ENCODE measurements at regions not wholly inside any gene's neighbourhood (a gene's known extent, or its start where the extent isn't known, plus 50 kb on each side); places are given as distances from the start of the nearest gene placed in this dataset.

DNA sequence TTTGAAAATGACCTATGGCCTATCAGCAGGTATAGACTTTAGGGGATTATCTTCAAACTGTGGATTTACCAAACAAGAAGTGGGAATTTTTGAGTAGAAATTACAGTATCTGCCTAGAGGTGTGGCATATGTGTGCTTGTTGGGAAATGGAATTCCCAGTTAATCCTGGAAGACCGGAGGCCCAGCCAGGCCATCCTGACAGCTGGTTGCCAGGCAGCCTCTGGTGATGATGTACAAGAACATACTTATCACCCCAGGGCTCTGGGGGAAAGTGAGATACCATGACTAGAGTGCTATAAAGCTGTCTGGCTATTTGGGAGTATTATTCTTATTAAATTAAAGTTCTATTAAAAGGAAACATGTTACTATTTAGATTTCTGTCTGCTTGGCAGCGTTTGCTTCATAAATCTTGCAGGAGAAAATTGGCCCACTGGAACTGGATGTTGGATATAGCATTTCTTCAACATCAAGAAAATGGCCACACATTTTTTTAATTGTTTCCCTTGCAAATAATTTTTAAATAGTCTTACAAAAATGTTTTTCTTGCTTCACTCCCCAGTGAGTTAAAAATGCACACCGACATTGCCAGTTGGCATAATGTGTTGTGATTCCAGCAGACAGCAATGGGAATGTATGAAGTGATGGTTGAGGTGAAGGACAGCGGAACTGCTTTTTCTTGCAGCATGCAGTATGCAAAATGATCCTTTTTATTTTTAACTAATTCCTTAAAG, 187.8 kb downstream of the MYLK4 start:
- DNase-seq = no peak

DNA sequence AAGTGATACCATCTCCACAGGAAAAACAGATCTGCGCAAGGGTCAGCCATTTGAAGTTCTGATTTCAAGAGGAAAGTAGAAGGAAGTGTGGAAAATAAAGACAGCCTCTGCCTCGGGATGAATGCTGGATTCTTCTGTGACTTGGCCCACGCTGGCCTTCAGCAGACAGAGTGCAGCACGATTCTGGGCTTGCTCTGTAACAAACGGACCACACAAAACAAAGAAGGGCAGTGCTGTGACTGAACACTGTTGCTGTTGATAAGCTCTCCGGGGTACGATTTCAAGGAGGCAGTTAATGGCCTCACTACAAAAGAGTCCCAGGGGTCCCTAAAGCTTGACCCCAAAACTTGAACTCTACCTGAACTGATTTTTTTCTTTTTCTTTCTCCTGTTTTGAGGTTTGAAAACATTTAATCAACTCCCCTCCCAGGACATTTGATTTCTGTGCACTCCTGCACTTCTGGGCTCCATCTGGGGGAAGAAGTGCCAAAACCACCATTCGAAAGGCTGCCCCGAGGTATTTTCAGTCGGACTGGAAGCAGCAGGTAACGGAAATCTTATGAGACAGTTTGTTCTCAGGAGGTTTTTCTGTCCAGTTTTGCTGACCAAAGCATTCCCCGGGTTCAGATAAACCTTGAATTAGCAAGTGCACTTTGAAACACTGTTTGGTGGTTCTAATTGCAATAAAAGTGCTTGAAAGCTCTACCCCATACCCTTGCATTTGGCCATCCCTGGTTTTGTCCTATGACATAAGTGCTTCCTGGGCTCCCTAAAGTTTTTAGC, 189.6 kb downstream of the MYLK4 start:
- no peak for DNase-seq

DNA sequence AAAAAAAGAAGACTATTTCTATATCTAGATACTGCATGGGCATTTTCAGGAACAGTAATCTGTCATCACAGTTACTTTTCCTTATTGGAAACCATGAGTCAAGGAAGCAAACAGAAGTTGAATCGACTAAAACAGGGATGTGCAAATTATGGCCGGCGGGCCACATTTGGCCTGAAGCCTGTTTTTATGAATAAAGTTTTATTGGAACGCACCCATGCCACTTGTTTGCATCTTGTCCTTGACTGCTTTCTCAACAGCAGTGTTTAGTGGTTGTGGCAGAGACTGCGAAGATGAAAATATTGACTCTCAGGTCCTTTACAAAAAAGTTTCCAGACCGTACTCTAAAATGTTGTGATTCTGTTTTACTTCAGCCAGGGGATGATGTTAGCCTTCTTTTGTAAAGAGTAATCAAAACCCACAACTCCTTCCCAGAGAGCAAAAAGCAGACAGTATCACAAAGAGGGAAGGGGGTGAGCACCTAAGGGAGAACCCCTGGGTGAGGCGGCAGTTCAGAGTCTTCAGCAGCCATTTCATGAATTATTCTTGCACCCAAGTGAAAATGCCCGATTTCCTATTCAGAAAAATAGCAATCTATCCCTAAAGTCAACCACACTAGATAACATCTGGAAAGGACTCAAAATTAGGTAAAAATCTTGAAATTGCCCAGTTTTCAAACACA, 190.4 kb downstream of the MYLK4 start:
- DNase-seq = no peak

DNA sequence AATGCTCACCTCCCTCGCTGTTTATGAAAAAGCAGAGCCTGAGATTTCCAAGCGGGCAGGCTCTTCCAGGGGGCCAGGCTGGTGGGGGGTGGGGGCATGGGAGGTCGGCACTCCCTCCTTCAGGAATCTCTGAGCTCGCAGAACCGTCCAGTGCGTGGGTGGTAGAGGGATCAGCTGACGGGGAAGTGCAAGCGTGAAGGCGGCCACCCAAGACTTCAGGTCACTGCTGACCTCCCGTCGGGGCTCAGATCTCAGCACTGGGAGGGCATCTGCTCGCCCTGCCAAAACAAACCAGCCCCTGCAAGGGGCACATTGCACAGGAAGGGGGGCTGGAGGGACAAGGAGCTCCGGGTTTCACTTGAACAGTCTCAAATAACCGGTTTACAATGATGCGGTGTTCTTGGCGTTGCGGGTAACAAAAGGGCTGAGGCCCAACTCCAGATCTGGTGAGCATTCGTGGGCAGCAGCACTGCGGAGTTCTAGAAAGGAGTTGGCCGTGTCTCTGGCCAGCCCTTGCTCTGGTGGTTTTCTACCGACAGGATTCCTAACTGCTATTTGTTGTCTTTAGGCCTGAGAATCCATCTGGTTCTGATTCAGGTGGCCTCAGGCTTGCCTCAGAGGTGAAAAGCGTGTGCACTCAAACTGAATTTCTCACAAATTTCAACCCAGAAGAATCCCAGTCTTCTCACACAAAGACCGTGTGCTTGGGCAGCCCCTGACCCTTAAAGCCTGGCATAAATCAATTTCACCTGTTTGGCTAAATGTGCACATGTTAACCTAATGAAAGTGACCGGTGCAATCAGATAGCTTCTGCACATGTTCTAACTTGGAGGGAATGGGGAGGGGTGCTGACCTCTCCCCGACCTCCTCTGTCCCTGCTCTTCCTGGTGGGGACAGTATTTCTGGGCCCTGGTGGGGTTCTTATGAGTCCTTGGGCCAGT, 191.6 kb downstream of the MYLK4 start:
- DNase-seq = no peak

DNA sequence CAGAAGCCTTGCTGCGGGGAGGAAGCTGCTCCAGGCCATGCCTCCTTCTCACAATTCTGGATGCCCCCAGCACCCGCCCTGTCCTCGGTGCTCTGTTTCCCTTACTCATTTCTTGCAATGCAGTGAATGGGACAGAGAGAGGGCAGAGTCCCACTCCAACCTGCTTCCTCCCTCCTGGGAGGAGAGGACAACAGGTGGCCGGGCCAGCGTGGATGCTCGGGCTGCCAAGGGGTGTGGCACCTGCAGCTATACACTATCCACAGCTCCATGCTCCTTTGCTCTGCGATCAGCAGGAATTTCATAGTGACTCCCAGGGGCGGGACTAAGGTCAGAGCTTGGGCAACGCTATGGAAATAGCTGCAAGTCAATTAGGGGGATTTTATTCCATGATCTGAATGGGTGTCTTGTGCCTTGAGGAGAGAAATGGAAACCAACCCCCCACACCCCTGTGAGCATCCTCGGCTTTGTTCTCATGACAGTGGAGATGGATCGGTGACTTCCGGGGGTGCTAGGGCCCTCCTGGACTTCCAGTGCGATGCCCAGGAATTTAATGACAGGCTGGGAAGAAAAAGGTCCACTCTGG, 192.5 kb downstream of the MYLK4 start:
- DNase-seq = no peak

DNA sequence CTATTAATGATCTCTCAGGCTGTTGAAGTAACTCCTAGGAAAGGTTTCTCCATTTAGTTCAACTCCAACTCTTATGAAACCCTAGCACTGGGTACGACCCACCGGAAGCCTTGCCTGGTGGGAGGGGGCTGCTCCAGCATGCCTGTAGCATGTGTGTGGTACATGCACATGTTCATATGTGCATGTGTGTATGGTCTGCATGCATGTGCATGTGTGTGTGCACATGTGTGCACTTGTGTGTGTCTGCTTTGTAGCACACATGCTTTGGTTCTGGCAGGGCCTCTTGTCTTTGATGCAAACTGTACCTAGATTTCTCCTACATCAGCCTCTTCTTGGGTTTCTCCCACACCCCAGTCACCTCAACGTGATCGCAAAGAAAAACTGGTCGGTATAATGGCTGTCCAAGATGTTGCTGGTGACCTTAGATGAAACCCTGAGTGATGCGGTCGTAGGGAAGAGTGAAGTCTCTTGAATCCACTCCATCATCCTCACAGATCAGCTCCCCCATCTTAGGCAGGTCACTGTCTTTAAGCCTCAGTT, 193.5 kb downstream of the MYLK4 start:
- no peak for DNase-seq

DNA sequence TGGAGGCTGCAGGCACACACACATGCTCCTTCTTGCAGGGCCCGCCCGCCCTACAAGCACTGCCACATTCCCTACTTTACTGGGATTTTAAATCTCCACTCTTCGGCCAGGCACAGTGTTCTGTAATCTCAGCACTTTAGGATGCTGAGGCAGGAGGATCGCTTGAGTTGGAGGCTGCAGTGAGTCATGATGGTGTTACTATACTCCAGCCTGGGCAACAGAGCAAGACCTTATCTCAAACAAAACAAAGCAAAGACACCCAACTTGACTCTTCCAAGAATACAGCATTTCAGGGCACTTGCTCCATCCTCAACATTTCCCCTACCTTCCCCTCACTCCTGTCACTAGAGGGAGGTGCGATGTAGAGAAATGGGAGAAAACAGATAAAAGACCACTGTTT, 194.0 kb downstream of the MYLK4 start:
- no peak for DNase-seq

DNA sequence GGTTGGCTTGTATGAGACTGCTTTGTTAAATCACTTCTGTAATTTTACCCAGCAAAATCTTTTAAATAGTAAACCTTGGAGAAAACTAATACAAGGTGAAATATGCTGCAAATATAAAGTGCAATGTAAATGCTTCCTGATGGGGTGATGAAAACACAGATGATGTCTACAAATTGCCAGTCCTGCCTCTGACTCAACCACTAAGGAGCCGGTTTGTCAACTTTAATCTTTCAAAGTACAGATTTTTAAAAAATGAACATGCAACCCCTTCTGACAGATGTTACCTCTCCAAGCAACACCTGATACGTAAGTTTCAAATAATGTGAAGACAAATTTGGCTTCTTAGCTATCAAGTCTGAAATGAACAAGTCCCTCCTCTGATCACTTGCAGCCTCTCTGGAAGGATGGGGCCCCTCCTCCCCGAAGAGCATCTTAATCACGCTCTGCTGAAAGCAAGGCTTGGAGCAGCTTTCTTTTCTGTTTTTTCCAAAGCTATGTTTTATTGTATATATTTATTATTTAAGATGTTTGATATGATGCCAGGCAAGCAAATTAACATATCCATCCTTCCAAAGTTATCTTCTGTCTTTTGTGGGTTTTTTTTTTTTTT, 196.0 kb downstream of the MYLK4 start:
- no peak for DNase-seq

DNA sequence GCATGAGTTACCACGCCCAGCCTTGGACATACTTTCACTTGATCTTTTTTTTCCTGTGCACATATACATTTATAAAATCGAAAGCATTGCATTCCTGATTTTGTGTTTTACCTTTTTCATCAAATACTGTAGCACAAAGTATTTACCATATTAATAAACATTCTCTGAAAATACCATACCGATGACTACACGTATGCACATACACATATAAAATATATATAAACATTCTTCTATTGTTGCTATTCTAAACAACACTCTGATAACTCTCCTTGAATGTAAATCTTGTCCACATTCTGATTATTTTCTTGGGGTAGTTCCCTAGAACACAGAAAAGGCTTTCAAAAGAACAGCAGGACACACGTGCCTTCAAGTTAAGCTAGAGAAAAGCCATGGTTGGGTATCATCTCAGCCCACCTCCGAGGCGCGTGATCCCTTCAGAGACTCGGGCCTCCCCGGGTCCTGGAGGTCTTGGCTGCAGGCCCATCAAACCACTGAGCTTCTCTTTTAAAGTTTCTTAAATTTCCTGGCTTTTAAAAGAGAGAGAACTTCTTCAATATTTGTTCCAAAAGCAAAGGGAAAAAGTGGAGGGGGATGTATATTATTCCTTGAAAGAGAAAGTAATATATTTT, 198.1 kb downstream of the MYLK4 start:
- DNase-seq = no peak

DNA sequence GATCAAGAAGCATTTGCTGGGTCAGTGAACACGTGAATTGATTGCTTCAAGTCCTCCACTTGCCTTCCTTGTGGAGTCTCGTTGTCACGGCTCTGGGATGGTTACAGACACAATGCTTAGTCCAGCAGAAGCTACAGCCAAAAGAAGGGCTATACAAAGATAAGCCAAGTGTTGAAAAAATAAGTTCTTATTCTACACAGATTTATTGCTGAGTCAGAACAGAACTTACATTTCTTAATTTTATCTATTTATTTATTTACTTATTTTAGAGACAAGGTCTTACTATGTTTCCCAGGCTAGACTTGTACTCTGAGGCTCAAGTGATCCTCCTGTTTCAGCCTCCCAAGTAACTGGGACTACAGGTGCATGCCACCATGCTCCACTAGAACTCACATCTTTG, 199.0 kb downstream of the MYLK4 start:
- DNase-seq = no peak

DNA sequence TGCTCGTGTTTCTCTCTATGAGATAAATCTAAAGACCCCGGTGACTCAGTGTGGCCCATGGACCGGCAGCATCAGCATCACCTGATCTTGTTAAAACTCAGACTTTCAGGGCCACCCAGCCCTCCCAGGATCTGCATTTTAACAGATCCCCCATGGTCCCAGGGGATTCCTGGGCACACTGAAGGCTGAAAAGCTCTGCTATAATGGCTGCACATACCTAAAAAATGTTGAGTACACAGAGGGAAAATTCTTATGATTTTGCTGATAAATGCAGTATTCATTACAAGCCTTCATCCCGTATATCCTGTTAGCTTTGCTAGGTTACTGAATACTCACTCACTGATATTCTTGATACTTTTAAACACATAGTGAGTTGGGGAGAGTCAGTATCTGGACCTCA, 200.5 kb downstream of the MYLK4 start:
- DNase-seq = no peak

DNA sequence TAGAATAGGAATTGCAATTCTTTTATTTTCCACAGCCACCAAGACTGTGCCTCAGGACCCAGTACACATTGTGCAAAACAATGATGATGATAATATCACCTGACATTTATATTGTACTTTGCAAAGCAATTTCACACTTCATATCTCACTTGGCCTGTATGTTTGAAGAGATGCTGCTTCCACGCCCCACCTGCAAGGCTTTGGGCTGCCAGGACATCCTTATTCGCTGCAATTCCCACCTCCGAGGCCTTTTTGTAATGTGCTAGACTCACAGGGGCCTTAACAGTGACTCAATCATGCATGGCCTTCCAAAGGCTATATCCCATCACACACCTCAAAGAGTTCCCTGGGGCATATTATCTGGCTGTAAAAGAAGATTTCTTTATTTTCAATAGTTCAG, 200.9 kb downstream of the MYLK4 start:
- DNase-seq = no peak

DNA sequence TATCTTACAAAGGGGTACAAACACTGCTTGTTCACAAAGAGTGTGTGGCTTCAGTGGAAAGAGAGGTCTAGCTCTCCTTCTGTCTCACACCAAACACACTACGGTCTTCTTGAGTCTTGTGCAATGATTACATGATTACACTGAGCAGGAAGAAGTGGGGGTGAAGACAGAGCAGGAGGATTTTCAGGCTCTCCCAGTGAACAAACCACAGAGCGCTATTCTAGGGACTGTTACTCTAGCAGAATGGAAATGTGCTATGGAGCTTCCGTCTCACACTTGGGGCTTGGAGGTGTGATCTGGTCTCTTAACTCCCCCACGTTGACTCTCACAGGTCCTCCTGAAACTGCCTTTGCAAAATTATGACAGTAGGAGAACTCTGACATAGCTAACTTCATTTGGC, 203.4 kb downstream of the MYLK4 start:
- no peak for DNase-seq

DNA sequence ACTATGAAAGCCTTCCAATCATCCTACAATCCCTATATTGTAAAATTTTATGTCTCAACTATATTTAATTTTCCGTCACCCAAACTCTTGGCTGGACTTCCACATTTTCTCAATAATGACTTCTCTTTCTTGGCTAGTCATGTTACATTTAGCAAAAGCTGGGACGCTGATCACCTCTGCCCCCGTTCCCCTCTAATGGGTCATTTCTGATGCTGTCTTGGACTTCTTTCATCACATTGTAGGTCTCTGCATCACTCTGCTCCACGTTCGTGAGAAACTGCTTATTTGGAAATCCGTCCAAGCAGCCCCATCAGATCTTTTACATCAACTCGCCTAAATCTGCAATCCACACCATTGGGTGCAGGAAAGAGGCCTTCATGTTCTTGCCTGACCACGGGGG, 203.8 kb downstream of the MYLK4 start:
- DNase-seq = no peak

DNA sequence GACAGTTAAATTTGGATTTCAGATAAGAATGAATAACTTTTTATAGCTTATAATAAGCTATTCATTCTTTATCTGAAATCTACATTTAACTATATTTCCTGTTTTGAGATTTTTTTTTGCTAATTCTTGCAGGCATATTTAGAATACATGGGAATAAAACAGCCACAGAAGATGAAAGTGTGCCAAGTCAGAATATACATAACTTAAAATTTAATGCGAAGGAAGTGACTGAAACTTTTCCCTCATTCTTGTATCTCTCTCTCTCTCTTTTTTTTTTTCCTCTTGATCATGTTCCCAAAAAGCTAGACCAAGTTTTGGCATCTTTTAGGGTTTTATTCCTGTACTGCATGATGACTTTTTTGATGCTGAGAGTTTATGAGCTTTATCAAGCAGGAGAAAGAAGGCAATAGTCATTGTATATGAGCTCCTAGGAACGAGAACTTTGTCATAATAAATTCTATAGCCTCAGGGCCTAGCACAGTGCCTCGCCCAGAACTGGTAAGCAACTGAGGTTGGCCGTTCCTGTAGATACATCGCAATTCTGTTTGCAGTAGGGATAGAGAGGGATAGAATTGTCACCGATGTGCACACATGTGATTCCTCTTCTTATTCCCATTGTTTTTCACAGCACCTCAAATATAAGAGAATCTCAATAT, 205.2 kb downstream of the MYLK4 start:
- DNase-seq = no peak

DNA sequence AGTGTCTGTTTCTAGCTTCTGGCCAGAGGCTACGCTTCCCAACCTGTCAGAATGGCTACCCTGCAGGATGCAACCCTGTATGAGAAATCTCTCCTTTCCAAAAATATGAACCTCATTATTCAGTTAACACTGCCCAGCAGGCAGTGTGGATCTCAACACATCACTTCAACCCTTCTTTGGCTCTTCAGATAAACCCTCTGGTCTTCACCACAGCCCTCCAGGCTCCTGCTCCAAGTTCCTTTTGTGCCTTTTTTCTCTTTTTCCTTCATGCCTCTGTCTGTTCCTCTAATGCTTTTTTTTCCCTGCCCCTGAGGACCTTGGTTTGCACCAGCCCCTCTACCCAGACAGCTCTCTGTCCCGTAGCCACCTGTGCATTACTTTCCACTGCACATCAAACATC, 207.4 kb downstream of the MYLK4 start:
- DNase-seq = no peak

DNA sequence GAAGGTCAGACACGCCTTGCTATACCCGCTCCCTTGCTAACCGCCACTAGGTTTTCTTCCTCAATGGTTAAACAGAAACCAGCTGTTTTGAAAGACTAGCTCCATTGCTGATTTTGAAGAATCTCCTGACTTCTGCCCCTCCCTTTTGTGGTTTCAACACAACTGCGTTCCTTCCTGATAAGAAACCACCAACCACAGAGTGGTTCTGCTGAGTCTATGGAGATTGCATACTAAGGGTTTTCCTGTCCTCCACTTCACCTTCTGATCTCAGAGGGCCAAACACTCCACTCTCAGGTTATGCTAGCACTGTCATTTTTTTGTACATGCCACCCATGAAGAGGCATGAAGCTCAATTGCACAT, 207.9 kb downstream of the MYLK4 start:
- DNase-seq = no peak

DNA sequence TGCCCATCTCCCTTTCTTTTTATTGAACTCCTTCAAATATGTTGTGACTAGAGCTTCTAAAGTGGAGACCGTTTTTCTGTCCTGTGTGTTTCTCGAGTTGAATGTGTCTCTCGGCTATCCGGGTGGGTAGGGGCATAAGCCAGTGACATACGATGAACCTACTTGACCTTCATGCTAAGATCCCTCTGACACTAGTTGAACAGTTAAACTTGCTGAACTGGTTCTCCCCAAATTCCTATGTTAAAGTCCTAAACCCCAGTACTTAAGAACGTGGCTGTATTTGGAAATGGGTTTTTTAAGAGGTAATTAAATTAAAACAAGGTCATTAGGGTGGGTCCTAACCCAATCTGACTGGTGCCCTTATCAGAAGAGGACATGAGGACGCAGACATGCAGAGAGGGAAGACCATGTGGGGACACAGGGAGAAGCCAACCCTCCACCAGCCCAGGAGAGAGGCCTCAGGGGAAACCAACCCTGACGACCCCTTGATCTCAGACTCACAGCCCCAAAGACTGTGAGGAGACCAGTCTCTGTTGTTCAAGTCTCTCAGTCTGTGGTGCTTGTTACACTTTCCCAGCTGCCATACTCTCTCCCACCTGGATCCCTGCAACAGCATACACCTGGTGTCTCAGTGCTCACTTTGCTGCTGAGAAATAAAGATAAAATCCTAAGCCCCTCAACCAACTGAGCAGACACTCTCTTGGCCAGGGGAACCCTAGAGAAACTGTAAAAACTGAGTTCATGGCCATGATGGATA, 208.4 kb downstream of the MYLK4 start:
- no peak for DNase-seq

DNA sequence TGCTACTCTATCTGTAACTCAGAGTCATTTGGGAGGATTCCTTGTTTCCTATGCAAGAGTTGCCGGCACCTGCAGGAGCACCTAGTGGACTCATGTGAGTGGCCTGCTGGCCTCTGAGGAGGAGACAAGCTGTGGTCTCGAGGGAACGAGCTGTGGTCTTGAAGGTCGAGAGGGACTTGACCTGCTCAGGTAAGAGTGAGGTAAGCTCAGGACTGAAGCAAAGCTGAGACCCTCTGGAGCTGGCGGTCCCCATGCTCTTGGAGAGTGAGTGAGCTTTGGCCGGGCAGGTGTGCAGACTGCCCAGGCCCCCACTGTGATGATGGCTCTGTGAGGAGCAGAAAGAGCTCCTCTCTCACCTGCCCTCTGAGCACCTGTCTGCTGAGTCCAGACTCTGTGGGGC, 214.3 kb downstream of the MYLK4 start:
- DNase-seq = no peak

DNA sequence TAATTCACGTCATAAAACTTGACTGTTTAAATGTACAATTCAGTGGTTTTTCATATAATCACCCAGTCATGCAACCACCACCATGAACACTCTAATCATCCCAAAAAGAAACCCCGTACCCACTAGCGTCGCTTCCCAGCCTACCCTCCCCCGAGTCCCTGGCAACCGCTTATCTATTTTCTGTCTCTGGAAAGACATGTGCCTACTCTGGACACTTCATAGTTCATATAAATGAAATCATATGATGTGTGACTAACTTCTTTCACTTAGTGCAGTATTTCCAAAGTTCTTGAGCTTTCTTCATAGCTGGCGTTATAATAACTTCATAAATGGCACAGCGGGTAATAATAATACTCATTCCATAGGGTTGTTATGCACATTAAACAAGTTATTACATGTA, 215.2 kb downstream of the MYLK4 start:
- no peak for DNase-seq
